Neutrophil (primary cell): ENCODE measurements at regions not wholly inside any gene's neighbourhood (a gene's known extent, or its start where the extent isn't known, plus 50 kb on each side); places are given as distances from the start of the nearest gene placed in this dataset.

ENCODE experiments used
- H3K27ac ChIP-seq: fragments of 200-600 bp; sonication (generic); 2 replicates; pipeline ENCODE4 v1.5.1; 2016; ENCODE audit warnings: mild to moderate bottlenecking, moderate library complexity
- H3K27me3 ChIP-seq: fragments of 200-600 bp; sonication (generic); 2 replicates; pipeline ENCODE4 v1.6.0; 2016; ENCODE audit warnings: mild to moderate bottlenecking
- H3K36me3 ChIP-seq: fragments of 200-600 bp; sonication (generic); 2 replicates; pipeline ENCODE4 v1.5.1; 2017
- H3K4me1 ChIP-seq, 2 experiments: fragments of 200-600 bp in 1 of 2; sonication (generic) in 1 of 2; 1 replicate in 1 of 2; 2 replicates in 1 of 2; pipeline versions ENCODE4 v1.5.1 to v1.6.1; 2013 to 2016; ENCODE audit warnings: low read depth in 1 of 2, low read length in 1 of 2, mild to moderate bottlenecking in 1 of 2, moderate library complexity in 1 of 2; ENCODE audit not compliant: control insufficient read depth in 1 of 2, insufficient read depth in 1 of 2
- H3K4me3 ChIP-seq, 2 experiments: fragments of 200-600 bp in 1 of 2; sonication (generic) in 1 of 2; 1 replicate in 1 of 2; 2 replicates in 1 of 2; pipeline ENCODE4 v1.5.1; 2013 to 2016; ENCODE audit warnings: low read depth in 1 of 2, low read length in 1 of 2, mild to moderate bottlenecking in 1 of 2, moderate library complexity in 1 of 2
- H3K9me3 ChIP-seq: fragments of 200-600 bp; sonication (generic); 2 replicates; pipeline ENCODE4 v1.5.1; 2016
- CTCF ChIP-seq: fragments of 200-600 bp; sonication (generic); IDR thresholded peaks from 2 replicates; pipeline ENCODE4 v1.5.1; 2016; ENCODE audit warnings: antibody characterized with exemption

GRCh38 chr3:40731445-40731844 lies 206.7 kb downstream of the ZNF621 start:
- Histone ChIP-seq H3K27ac (no peak overlapping the region), H3K36me3 (no peaks in the 10 kb centered on the region), H3K4me3 (no peak overlapping the region), H3K4me1 (no peaks in the 10 kb centered on the region), H3K27me3 (no peaks in the 10 kb centered on the region), H3K9me3 (no peaks in the 10 kb centered on the region)
- TF ChIP-seq CTCF: no peak

- no peaks in the 10 kb centered on the region for H3K27me3 ChIP-seq
- H3K27ac ChIP-seq: no peak overlapping the region
- H3K4me1 ChIP-seq: no peaks in the 10 kb centered on the region
- no peaks in the 10 kb centered on the region for H3K36me3 ChIP-seq
- no peak overlapping the region for H3K4me3 ChIP-seq
- no peak for TF ChIP-seq CTCF
- no peaks in the 10 kb centered on the region for H3K9me3 ChIP-seq
Observed at GRCh38 chr3:40736943-40737342, 212.2 kb downstream of the ZNF621 start.

- Histone ChIP-seq H3K9me3 (no peaks in the 10 kb centered on the region), H3K27me3 (no peaks in the 10 kb centered on the region), H3K4me1 (no peaks in the 10 kb centered on the region), H3K4me3 (no peak overlapping the region), H3K36me3 (no peaks in the 10 kb centered on the region), H3K27ac (no peak overlapping the region)
- TF ChIP-seq CTCF: no peak
Observed at GRCh38 chr3:40737343-40737742, 212.6 kb downstream of the ZNF621 start.

GRCh38 chr3:40739971-40740370 lies 215.2 kb downstream of the ZNF621 start:
- H3K4me3 ChIP-seq: no peak overlapping the region
- H3K9me3 ChIP-seq: no peaks in the 10 kb centered on the region
- H3K27ac ChIP-seq: no peak overlapping the region
- no peaks in the 10 kb centered on the region for H3K27me3 ChIP-seq
- no peaks in the 10 kb centered on the region for H3K4me1 ChIP-seq
- no peaks in the 10 kb centered on the region for H3K36me3 ChIP-seq
- no peak for TF ChIP-seq CTCF

- H3K27ac ChIP-seq: no peak overlapping the region
- H3K4me1 ChIP-seq: no peaks in the 10 kb centered on the region
- H3K4me3 ChIP-seq: no peak overlapping the region
- H3K36me3 ChIP-seq: no peaks in the 10 kb centered on the region
- no peaks in the 10 kb centered on the region for H3K9me3 ChIP-seq
- no peak for TF ChIP-seq CTCF
- H3K27me3 ChIP-seq: no peaks in the 10 kb centered on the region
Observed at GRCh38 chr3:40741729-40742128, 217.0 kb downstream of the ZNF621 start.
